ENCODE measurements at regions not wholly inside any gene's neighbourhood (a gene's known extent, or its start where the extent isn't known, plus 50 kb on each side); places are given as distances from the start of the nearest gene placed in this dataset.

- Histone ChIP-seq H3K36me3 (ENCODE audit: low read depth) (peaks cover 24% of the 10 kb centered on the region), H3K9me3 (ENCODE audit: severe bottlenecking) (no peaks in the 10 kb centered on the region), H3K4me3 (ENCODE audit: severe bottlenecking) (no peak overlapping the region), H3K27me3 (ENCODE audit: insufficient read depth, poor library complexity, severe bottlenecking) (no peaks in the 10 kb centered on the region), H3K4me1 (ENCODE audit: insufficient read depth, poor library complexity, severe bottlenecking) (peaks cover 15% of the 10 kb centered on the region), H3K27ac (ENCODE audit: poor library complexity, severe bottlenecking) (peak overlapping the region; percentile 83)
- ATAC-seq (ENCODE audit: low read depth) (no peak), DNase-seq (ENCODE audit: low spot score) (no peak)
- TF ChIP-seq, protein P1, sequence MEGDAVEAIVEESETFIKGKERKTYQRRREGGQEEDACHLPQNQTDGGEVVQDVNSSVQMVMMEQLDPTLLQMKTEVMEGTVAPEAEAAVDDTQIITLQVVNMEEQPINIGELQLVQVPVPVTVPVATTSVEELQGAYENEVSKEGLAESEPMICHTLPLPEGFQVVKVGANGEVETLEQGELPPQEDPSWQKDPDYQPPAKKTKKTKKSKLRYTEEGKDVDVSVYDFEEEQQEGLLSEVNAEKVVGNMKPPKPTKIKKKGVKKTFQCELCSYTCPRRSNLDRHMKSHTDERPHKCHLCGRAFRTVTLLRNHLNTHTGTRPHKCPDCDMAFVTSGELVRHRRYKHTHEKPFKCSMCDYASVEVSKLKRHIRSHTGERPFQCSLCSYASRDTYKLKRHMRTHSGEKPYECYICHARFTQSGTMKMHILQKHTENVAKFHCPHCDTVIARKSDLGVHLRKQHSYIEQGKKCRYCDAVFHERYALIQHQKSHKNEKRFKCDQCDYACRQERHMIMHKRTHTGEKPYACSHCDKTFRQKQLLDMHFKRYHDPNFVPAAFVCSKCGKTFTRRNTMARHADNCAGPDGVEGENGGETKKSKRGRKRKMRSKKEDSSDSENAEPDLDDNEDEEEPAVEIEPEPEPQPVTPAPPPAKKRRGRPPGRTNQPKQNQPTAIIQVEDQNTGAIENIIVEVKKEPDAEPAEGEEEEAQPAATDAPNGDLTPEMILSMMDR (IDR thresholded peaks at IDR 0.05; ENCODE audit: poor library complexity, severe bottlenecking) = no peak
Measured at GRCh38 chr12:124412646-124413015, 117.7 kb downstream of the RFLNA start.

- Histone ChIP-seq H3K4me1 (ENCODE audit: insufficient read depth, poor library complexity, severe bottlenecking) (peaks cover 15% of the 10 kb centered on the region), H3K36me3 (ENCODE audit: low read depth) (peaks cover 20% of the 10 kb centered on the region), H3K27me3 (ENCODE audit: insufficient read depth, poor library complexity, severe bottlenecking) (no peaks in the 10 kb centered on the region), H3K27ac (ENCODE audit: poor library complexity, severe bottlenecking) (peak overlapping the region; percentile 83), H3K4me3 (ENCODE audit: severe bottlenecking) (no peak overlapping the region), H3K9me3 (ENCODE audit: severe bottlenecking) (no peaks in the 10 kb centered on the region)
- ATAC-seq (ENCODE audit: low read depth) = no peak
- TF ChIP-seq, protein P1 (IDR thresholded peaks at IDR 0.05; ENCODE audit: poor library complexity, severe bottlenecking) = no peak
- no peak for DNase-seq (ENCODE audit: low spot score)
Measured at GRCh38 chr12:124411953-124412645, 117.2 kb downstream of the RFLNA start.

- ATAC-seq (ENCODE audit: low read depth) (peak; percentile 98), DNase-seq (ENCODE audit: low spot score) (peak; percentile 94)
- H3K9me3 ChIP-seq (ENCODE audit: severe bottlenecking) = no peaks in the 10 kb centered on the region
- TF ChIP-seq, protein P1 (IDR thresholded peaks at IDR 0.05; ENCODE audit: poor library complexity, severe bottlenecking) = no peak
- H3K4me1 ChIP-seq (ENCODE audit: insufficient read depth, poor library complexity, severe bottlenecking) = peaks cover 15% of the 10 kb centered on the region
- peak overlapping the region; percentile 83 for H3K27ac ChIP-seq (ENCODE audit: poor library complexity, severe bottlenecking)
- H3K4me3 ChIP-seq (ENCODE audit: severe bottlenecking) = no peak overlapping the region
- H3K36me3 ChIP-seq (ENCODE audit: low read depth) = peaks cover 25% of the 10 kb centered on the region
- H3K27me3 ChIP-seq (ENCODE audit: insufficient read depth, poor library complexity, severe bottlenecking) = no peaks in the 10 kb centered on the region
Measured at GRCh38 chr12:124411281-124411878, 116.5 kb downstream of the RFLNA start.

GRCh38 chr12:124410354-124411175 lies 115.7 kb downstream of the RFLNA start:
- Histone ChIP-seq H3K9me3 (ENCODE audit: severe bottlenecking) (no peaks in the 10 kb centered on the region), H3K4me1 (ENCODE audit: insufficient read depth, poor library complexity, severe bottlenecking) (peaks cover 15% of the 10 kb centered on the region), H3K27ac (ENCODE audit: poor library complexity, severe bottlenecking) (peak overlapping the region; percentile 83), H3K27me3 (ENCODE audit: insufficient read depth, poor library complexity, severe bottlenecking) (no peaks in the 10 kb centered on the region), H3K4me3 (ENCODE audit: severe bottlenecking) (no peak overlapping the region), H3K36me3 (ENCODE audit: low read depth) (peaks cover 32% of the 10 kb centered on the region)
- ATAC-seq (ENCODE audit: low read depth) (no peak), DNase-seq (ENCODE audit: low spot score) (no peak)
- TF ChIP-seq, protein P1 (IDR thresholded peaks at IDR 0.05; ENCODE audit: poor library complexity, severe bottlenecking) = no peak

Data from RWPE2 (cell line).